ENCODE measurements at regions not wholly inside any gene's neighbourhood (a gene's known extent, or its start where the extent isn't known, plus 50 kb on each side); places are given as distances from the start of the nearest gene placed in this dataset.
"Not testable (repeated sequence)": the region's sequence is repeated elsewhere in the genome, so short reads cannot be mapped to it uniquely, and the experiment has no call there.

DNA sequence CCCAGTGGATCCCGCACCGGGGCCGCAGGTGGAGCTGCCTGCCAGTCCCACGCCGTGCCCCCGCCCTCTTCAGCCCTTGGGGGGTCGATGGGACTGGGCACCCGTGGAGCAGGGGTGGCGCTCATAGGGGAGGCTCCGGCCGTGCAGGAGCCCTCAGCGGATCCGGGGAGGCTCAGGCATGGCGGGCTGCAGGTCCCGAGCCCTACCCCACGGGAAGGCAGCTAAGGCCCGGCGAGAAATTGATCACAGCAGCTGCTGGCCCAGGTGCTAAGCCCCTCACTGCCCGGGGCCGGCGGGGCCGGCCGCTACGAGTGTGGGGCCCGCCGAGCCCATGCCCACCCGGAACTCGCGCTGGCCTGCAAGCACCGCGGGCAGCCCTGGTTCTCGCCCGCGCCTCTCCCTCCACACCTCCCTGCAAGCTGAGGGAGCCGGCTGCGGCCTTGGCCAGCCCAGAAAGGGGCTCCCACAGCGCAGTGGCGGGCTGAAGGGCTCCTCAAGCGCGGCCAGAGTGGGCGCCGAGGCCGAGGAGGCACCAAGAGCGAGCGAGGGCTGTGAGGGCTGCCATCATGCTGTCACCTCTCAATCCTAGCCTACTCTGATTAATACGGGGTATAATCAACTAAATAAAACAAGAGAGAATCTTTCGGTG, 56.5 kb upstream of the ABHD2 start:
- not testable (repeated sequence) for DNase-seq

DNA sequence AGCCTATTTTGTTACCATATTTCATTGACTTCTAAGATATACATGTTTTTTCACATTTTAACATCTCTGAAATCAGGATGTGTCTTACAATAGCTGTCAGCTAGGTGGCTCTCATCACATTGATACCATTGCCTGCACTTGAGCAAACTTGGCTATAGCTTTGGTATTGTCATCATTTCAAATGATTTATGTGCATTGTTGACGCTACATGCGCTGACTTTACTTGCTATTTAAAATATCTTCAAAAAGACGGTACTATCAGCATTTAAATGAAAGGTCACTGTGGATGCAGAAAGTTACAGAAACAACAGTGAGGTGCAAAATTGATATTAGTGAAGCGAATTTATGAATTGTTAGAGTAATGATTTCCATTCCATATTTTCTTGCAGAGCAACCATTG, 54.0 kb upstream of the ABHD2 start:
- DNase-seq, result no peak

- DNase-seq, result no peak
Measured at GRCh38 chr15:89035150-89035549, 53.1 kb upstream of the ABHD2 start.

GRCh38 chr15:89035658-89036057, 52.6 kb upstream of the ABHD2 start:
- DNase-seq, result no peak

- no peak for DNase-seq
Measured at GRCh38 chr15:89038146-89038545, 50.1 kb upstream of the ABHD2 start.

All from CD4-positive, alpha-beta T cell treated with Interleukin-17A for 4 hours (primary cell).